Fibroblast of peridontal ligament (primary cell): ENCODE measurements at regions not wholly inside any gene's neighbourhood (a gene's known extent, or its start where the extent isn't known, plus 50 kb on each side); places are given as distances from the start of the nearest gene placed in this dataset.

Experiments
- DNase-seq: peaks from one replicate; pipeline ENCODE4 v3.0.0-alpha.2; 2010; ENCODE audit errors: extremely low read depth

DNA sequence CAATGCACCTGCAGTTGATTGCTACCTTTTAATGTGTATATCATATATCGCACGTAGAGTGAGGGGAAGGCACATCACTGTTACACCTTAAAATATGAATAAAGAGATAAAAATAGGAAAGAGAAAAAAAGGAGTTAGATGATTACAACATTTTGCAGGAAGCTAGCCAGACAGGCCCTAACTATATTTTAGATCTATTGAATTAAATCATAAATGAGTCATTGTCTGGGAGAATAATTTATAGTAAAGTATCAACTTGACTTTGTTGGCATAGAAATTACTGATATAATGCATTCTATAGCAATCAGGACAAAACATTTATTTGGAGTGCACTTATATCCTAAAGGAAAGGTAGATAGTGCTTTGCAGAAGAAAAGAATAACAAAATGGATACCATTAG lies 384.9 kb upstream of the NXPH2 start:
- DNase-seq: no peak

DNA sequence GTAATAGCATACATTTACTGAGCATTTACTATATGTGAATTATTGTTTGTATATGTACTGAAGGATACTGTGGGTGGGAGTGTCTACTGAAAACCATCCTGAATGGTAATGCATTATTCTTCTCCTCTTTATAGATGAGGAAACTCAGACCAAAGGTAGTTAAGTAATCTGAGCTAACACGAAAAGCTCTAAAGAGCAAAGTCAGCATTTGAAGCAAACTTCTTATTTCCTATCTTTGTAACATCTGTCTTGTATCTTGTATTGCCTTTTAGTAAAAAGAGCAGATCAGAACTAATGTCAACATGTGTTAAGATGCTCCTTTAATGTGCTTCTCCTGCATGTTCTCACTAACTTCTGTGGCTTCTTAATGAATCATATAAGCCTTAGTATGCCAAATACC lies 382.8 kb upstream of the NXPH2 start:
- DNase-seq: no peak

DNA sequence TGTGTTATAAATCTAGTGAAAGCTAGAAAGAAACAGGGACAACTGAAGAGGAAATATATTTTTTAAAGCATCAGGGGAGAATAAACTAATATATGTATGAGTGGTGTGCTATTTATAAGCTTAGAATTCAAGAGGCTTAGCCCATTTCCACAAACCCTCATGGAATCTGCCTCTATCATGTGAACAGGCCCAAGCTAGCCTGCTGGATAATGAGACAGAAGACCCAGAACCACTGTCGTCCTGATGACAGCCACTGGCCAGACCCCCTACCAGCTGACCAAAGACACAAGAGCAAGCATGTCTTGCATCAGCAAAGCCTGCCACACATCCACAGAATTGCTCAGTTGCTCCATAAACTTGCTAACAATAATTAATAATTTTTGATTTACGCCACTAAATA lies 382.3 kb upstream of the NXPH2 start:
- DNase-seq: no peak

DNA sequence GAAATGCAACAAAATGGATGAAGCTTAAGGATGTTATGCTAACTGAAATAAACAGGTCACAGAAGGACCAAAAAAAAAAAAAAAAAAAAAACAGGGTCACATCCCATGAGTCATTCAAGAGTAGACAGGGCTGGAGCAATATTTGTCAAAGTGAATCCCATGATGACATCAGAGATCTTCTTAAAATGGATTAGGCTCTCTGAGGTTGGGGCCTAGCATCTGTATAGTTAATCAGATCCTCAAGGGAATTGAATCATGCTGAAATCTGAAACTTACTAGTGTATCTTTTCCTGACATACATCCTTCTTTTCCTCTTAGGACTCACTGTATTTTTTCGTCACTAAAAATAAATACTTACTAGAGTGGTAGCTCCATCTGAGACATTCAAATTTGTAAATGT lies 380.6 kb upstream of the NXPH2 start:
- peak; percentile 68 for DNase-seq

DNA sequence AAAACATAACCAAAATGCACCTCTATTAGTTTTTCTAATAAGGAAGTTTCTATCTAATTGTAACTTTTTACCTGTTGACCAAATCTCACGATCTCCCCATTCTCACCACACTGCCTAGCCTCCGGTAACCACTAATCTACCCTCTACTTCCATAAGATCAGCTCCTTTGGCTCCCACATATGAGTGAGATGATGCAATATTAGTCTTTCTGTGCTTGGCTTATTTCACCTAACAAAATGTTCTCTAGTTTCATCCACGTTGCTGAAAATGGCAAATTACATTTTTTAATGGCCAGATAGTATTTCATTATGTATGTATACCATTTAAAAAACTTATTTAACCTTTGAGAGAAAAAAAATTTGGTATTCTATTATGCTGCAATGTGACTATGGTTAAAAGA lies 379.0 kb upstream of the NXPH2 start:
- no peak for DNase-seq

DNA sequence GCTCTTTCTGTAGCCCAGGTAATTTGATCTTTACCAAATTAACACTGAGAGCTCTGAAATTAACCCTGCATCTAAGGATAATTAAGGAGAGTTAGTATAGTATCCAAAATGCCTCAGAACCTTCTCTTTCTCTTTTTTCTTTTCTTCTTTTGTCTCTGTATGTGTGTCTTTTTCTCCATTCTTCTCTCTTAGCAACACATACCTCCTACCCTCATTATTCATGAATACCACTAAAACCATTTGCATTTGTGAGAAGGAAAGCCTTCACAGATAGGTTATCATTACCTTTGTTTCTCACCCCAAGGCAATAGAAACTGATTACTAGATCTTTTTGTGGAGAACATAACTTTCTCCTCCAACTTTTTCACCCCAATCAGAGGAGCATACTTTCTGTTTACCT lies 376.5 kb upstream of the NXPH2 start:
- DNase-seq: no peak

DNA sequence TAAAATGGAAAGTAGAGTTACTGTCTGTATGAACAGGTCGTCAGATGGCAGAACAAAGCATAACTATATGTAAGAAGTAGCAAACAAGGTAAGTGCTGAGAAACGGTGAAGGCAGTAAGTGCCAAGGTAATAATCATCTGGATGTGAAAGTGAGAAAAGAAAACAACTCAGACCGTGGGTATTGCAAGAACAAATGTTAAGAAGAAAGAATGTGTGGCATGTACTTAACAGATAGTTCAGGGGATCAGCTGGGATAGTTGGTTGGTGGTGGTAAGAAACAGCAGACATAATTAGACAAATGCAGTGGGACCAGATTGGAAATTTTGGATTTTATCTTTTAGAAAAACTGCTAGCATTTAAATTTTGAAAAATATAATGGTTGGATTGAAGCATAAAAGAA lies 375.8 kb upstream of the NXPH2 start:
- no peak for DNase-seq

DNA sequence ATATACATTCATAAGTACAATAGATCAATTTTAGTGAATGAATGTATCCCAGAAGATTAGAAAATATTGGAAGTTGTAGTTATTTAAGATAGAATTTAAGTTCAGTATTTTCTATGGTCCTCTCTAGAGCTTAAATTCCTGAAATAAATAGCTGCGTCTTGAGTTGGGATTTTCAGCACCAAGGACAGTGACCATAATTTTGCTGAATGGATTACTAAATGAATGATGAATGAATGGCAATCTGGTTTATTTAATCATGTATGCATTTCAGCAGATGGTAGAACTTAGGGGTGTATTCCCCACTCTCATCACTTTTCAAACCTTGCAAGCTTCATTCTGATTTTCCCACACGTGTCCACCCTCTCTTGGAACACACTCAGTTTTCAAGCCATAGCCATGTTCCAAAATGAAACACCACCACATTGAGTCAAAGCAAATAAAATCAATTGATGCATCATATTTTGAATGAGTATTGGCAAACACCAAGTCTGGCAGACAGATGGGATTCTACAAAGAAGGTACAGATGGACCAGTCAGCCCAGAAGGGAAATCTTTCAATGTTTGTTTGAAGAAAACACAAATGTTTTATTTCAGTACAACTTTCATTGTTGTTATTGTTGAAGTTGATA lies 362.2 kb upstream of the NXPH2 start:
- DNase-seq: peak; percentile 60

DNA sequence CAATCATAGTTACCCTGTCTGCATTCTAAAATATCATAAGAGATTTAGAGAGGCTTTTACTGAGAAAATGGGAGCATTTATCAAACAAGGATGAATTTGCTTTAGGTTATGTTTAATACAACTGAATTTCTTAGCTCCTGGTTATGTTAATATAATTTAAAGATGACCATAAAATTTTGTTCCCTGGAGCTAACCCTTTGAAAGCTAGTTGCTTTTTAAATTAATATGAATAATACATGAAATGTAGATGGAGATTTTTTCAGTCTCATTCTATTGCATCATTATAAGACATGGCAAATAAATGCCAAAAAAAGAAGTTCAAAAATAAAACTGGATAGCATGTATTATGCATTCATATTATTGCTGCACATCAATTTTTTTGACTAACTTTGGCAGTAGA lies 344.1 kb upstream of the NXPH2 start:
- DNase-seq: no peak

DNA sequence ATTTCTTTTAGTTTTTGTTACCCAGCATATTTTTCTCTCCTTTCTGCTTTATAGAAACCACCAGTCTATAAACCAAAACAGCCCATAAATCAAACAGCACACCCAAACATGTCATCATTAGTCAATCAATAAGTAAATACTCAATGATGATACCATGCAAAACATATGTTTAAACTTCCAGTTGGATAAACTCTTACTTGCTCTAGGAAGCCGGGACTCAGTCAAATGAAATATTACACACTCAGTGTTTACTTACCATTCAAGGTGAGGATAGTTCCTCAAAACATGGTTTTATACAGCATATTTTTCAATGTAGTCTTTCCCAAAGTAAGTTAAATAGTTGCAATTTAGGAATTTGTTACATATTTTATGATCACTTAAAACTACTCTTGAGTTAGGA lies 343.6 kb upstream of the NXPH2 start:
- no peak for DNase-seq

DNA sequence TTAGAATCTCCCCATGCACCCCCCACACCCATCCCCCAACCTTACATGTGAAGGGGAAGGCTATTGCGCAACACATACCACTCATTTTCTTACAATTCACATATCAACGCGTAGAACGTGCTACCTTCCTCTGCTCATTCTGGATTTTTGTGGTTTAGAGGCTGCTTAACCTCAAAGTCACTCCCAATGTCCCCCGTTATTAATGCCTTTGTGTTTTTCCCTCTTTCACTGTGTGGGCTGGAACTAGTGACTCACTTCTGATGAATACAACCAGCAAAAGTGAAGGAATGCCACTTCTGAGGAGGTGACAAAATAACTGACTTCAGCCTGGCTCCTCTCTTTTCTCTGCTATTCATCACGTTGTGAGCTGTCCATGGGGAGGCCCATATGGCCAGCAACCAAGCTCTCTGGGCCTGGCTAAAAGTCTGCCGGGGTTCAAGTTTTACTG lies 342.5 kb upstream of the NXPH2 start:
- peak; percentile 40 for DNase-seq

DNA sequence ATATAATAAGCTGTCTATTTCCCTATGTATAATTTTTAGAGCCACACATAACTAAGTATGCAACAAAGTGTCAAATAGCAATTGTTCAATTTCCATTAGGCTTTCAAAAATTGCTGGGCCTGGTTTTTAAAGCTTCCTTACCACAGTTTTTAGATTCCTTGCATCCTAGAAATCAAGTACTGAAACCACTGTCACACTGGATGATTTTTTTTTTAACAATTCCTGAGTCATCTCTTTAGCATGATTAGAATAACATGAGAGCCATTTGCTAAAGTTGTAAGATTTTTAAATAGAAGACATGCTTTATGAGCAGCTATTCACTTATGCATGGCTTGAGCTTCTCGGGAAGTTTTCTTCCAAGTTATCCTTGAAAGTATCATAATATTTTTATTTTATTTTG lies 319.5 kb upstream of the NXPH2 start:
- DNase-seq: peak; percentile 70

DNA sequence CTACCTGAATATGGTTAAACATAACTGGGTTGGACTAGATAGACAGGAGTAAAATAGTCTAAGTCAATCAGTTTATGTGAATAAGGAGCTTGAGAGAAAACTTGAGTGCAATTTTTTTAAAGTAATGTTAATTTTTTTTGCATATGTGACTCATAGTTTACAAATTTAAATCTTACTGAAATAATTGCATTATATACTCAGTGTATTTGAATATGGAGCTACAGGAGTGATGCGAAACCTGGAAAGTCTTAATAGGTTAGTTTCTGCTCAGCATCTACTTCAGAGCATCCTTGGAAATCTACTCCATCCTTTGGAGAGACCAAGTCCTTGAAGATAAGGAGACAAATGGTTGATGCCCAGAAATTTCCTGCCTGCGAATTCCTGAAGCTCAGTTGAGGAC lies 318.8 kb upstream of the NXPH2 start:
- no peak for DNase-seq

DNA sequence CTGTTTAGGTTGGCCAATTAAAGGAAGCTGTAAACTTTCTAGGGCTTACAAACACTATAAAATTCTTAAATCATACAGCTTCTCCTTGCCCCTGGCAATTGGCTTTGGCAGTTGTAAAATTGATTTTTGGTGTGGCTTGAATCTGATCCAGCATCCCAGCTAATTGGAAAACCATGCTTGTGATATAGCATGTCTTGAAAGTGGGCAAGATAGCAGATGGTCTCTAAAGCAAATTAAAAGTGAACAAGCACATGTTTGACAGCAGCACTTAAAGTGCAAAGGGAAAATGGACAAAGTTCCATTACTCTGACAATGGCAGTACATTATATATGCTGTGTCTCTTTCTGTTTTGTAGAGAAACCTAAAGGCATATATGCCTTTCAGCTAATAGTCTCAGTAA lies 302.9 kb upstream of the NXPH2 start:
- no peak for DNase-seq

DNA sequence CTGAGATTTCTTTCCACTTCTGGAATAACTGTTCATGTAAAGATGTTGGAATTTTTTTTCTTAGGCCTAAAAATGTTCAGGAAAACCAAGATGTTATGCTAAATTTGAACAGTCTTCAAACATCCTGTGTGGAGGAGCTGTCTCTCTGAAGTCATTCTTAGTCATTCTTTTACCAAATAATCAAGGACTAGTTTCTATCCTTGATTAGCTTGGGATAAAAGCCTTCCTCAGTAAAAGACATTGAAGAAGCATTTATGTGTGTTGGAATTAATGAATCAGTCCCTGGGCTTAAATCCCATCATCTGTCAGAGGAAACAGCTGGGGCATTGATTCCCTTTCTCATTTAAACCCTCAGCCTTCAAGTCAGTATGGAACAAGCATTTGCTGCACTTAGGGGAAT lies 300.1 kb upstream of the NXPH2 start:
- DNase-seq: peak; percentile 47

DNA sequence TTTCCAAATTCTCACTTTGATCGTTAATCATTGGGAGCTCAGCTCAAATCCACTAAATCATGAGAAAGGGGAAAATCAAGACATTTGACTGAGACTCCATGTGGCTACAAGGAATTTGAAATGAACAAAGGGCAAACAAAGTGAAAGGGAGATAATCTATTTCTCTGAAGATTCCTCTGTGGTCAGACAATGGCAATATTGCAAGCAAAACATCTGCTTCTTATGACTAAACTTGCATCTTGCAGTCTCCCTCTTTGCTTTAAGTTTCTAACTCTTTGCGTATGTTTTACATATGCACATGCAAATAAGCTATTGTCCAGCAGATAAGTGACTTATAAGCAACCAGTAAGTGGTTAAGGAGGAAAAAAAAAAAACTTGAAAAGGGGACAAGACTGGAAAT lies 299.1 kb upstream of the NXPH2 start:
- peak; percentile 27 for DNase-seq

DNA sequence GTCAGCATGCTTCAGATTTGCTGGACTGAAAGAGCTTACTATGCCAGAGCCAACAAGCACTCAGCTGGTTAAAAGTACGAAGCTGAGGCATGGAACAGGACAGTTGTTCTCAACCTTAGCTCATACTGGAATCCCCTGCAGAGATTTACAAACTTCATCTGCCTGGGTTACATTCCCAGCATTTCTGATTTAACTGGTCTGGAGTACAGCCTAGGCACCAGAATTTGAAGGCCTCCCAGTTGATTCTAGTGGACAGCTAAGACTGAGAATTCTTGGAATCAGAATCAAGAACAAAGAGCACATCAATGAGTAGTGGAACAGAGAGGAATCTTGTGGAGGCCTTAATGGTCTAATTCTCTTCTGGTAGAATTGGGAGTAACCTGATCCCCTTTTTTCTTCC lies 298.2 kb upstream of the NXPH2 start:
- peak; percentile 34 for DNase-seq

DNA sequence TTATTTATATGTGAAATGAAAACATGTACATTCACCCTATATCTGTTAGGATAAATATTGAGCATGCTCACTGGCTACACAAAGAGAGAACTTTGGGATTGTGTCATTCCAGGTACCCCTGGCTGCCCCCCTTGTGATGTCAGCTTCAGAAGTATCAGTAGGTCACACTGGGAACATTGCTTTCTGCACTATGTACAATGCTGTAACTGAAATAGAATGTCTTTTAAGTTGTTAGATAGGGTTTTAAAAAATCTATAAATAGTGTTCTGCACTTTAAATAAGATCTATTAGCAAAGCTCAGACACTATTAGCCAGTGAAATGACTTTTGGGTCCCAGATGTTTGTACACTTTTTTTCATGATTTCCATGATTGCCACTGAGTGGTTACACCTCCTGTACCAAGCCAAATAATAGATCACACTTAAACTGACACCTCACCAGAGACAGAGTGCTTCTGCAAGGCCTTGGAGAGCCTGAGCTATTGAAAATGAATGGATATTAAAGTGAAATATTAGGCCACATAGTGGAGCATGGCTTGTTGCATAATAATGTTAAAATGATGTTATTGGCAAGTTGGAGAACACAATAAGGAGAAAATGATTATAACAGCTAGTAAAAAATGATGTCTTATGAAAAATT lies 297.0 kb upstream of the NXPH2 start:
- DNase-seq: no peak

DNA sequence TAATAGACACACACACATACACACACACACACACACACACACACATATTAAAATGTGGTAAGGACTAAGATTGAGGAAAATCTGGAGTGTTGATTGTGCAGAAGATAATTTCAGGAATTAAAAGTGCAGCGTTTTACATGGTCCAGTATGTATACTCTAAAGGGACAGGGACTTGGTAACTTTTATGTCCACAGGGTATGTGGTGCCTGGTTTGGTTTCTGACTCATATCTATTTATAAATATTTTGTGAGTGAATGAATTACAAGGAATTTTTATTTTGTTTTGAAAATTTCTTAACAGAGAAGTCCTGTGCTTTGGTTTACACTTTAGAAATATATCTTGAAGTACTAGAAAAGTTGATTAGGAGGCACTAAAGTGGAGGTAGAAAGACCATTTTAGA lies 287.7 kb upstream of the NXPH2 start:
- DNase-seq: peak; percentile 1

DNA sequence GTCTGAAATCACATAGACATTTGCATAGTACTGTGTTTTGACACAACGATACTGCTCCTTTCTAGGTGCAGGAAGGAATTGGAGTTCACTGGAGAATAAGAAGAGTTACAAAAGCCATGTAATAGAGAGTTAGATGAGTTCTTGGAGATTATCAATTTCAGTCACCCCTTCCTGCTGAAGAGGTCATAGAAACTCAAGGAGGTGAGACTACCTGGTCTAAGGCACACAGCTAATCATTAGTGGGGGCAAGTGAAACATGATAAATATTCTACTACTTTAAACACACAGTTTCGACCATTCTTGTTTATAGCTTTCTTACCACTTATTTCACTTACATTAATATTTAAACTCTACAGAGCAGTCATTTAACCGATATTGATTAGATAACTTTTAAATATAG lies 286.9 kb upstream of the NXPH2 start:
- no peak for DNase-seq

DNA sequence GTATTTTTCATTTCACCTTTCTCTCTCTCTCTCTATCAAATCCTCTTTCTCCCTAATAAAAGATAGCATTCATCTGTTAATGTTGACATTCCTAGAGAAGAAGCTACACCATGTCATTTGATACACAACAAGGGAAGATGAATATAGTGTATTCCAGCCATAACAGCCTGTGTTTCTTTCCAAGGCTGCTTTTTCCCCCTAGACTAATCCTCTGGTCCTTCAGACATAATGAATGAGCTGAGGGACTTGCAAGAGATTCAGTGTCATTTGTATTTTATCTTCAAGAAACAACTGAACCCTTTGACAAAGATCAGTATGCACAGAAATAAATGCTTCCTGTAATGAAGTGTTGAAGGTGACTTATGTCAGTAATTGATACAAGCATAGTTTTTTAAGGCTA lies 284.0 kb upstream of the NXPH2 start:
- DNase-seq: no peak

DNA sequence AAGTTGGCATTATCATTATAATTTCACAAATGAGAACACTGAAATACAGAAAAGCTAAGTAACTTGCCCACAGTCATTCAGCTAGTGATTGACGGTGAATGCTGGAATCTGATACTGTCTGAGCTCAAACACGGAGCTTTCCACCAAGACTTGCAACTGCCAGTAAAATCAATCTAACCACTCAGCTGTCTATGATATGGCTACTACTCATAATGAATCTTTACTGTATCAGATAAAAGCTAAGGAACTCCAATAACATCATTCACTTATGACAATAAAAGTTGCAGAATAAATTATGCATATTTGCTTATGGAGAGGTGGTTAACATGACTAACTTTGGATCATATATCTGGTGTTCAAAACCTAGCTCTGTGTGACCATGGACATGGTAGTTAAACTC lies 279.4 kb upstream of the NXPH2 start:
- DNase-seq: no peak

DNA sequence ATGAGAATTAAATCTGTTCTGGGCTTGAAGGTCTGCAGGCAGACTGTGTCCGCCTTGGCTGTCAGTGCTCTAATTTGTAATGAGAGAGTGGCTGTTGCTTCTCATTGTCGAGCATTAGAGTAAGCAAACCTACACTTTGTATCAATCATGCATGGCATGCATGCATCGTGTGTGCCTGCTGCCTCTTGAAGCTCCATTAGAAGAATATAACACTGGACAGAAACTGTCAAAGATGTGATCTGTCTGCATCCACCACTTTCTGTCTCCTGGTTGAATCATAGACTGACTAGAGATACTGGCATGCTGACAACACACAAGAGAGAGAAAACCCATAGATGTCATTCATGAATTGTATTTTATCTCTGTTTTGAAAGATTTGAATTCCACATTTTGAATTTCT lies 275.0 kb upstream of the NXPH2 start:
- no peak for DNase-seq

DNA sequence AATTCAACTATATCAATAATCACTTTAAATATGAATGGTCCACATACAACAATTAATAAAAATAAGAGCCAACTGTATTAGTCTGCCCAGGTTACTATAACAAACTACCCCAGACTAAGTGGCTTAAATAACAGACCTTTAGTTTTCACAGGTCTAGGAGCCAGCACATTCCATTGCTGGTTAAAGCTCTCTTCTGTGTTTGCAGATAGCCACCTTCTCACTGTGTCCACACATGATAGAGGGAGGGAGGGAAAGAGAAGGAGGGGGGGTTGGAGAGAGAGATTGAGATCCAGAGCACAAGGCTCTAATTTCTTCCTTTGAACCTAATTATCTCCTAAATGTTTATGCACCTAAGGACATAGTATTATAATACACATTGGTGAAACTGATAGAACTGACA lies 267.8 kb upstream of the NXPH2 start:
- DNase-seq: no peak
